Liver (tissue), 8 donors: ENCODE measurements at regions not wholly inside any gene's neighbourhood (a gene's known extent, or its start where the extent isn't known, plus 50 kb on each side); places are given as distances from the start of the nearest gene placed in this dataset.

Experiments
- DNase-seq: peaks from one replicate; pipeline ENCODE4 v3.0.0-alpha.2; 2017; ENCODE audit warnings: low spot score
- H3K27ac ChIP-seq, 2 donors: one replicate each; pipeline ENCODE4 v1.7.0; 2013; ENCODE audit warnings: inconsistent platforms in 2 of 2, low read length in 2 of 2, control low read depth in 1 of 2, low read depth in 1 of 2, mild to moderate bottlenecking in 1 of 2
- H3K27me3 ChIP-seq, 4 donors: one replicate each; pipeline versions ENCODE4 v1.6.1 to v1.7.0; 2013; ENCODE audit warnings: low read length in 3 of 4, inconsistent platforms in 1 of 4, mild to moderate bottlenecking in 1 of 4, moderate library complexity in 1 of 4; ENCODE audit not compliant: control insufficient read depth in 4 of 4, insufficient read depth in 4 of 4
- H3K36me3 ChIP-seq, 4 donors: one replicate each; pipeline versions ENCODE4 v1.6.1 to v1.7.0; 2013; ENCODE audit warnings: low read length in 3 of 4, mild to moderate bottlenecking in 3 of 4, low read depth in 1 of 4, moderate library complexity in 1 of 4; ENCODE audit not compliant: control insufficient read depth in 4 of 4, insufficient read depth in 3 of 4
- H3K4me1 ChIP-seq, 4 donors: one replicate each; pipeline versions ENCODE4 v1.6.1 to v1.7.0; 2013; ENCODE audit warnings: low read length in 3 of 4, mild to moderate bottlenecking in 3 of 4, moderate library complexity in 1 of 4; ENCODE audit not compliant: control insufficient read depth in 4 of 4, insufficient read depth in 4 of 4
- H3K4me3 ChIP-seq, 3 donors: one replicate each; pipeline versions ENCODE4 v1.6.1 to v1.7.0; 2013; ENCODE audit warnings: low read length in 3 of 3, control low read depth in 1 of 3, low read depth in 1 of 3, mild to moderate bottlenecking in 1 of 3
- H3K9ac ChIP-seq, 2 donors: one replicate each; pipeline ENCODE4 v1.7.0; 2013; ENCODE audit warnings: low read length in 2 of 2, mild to moderate bottlenecking in 2 of 2, moderate library complexity in 2 of 2, control low read depth in 1 of 2, low read depth in 1 of 2
- H3K9me3 ChIP-seq, 4 donors: one replicate each; pipeline versions ENCODE4 v1.6.1 to v1.7.0; 2013; ENCODE audit warnings: low read length in 3 of 4; ENCODE audit not compliant: control insufficient read depth in 4 of 4
- CTCF ChIP-seq: fragments of 150-350 bp; IDR thresholded peaks from 2 replicates; pipeline ENCODE4 v1.5.1; 2017; ENCODE audit warnings: improper control_type of control experiment, low read depth, low read length; ENCODE audit not compliant: missing input control
- EGR1 ChIP-seq, 2 donors: IDR thresholded peaks; 2 replicates each; pipeline ENCODE4 v1.6.1; 2016 to 2018; ENCODE audit warnings: antibody characterized with exemption in 2 of 2, low read depth in 2 of 2
- FOXA1 ChIP-seq: IDR thresholded peaks from 2 replicates; pipeline ENCODE4 v1.6.1; 2016; ENCODE audit warnings: antibody characterized with exemption
- FOXA2 ChIP-seq: IDR thresholded peaks from 2 replicates; pipeline ENCODE4 v1.6.1; 2016; ENCODE audit warnings: antibody characterized with exemption
- HNF4A ChIP-seq, 2 donors: conservative IDR thresholded peaks; 2 replicates each; pipeline ENCODE4 v1.6.1; 2016; ENCODE audit warnings: antibody characterized with exemption in 2 of 2, mild to moderate bottlenecking in 2 of 2
- HNF4G ChIP-seq: IDR thresholded peaks from 2 replicates; pipeline ENCODE4 v1.6.1; 2016; ENCODE audit warnings: antibody characterized with exemption
- JUND ChIP-seq, 2 donors: IDR thresholded peaks; 2 replicates each; pipeline ENCODE4 v1.6.1; 2016; ENCODE audit warnings: antibody characterized with exemption in 2 of 2
- NR2F2 ChIP-seq: IDR thresholded peaks from 2 replicates; pipeline ENCODE4 v1.6.1; 2016; ENCODE audit warnings: antibody characterized with exemption
- RAD21 ChIP-seq, 2 donors: IDR thresholded peaks; 2 replicates each; pipeline ENCODE4 v1.6.1; 2016; ENCODE audit warnings: antibody characterized with exemption in 2 of 2, mild to moderate bottlenecking in 2 of 2
- REST ChIP-seq: IDR thresholded peaks from 2 replicates; pipeline ENCODE4 v1.6.1; 2016; ENCODE audit warnings: antibody characterized with exemption, mild to moderate bottlenecking
- RXRA ChIP-seq, 2 donors: IDR thresholded peaks; 2 replicates each; pipeline ENCODE4 v1.6.1; 2017 to 2018; ENCODE audit warnings: antibody characterized with exemption in 2 of 2, mild to moderate bottlenecking in 1 of 2
- SP1 ChIP-seq: IDR thresholded peaks from 2 replicates; pipeline ENCODE4 v1.6.1; 2018; ENCODE audit warnings: antibody characterized with exemption, mild to moderate bottlenecking
- TAF1 ChIP-seq: conservative IDR thresholded peaks from 2 replicates; pipeline ENCODE4 v1.6.1; 2016; ENCODE audit warnings: antibody characterized with exemption, mild to moderate bottlenecking
- YY1 ChIP-seq: IDR thresholded peaks from 2 replicates; pipeline ENCODE4 v1.6.1; 2016; ENCODE audit warnings: antibody characterized with exemption, mild to moderate bottlenecking
- ZBTB33 ChIP-seq: IDR thresholded peaks from 2 replicates; pipeline ENCODE4 v1.6.1; 2016; ENCODE audit warnings: antibody characterized with exemption
- WGBS: extraction: QIAGEN DNeasy Blood & Tissue Kit; methylation state at CpG from one replicate; pipeline ENCODE4 v1.1.7; 2013; 5-methylcytosine and 5-hydroxymethylcytosine counted together
- TF ChIP-seq, protein P1 (sequence below): IDR thresholded peaks from 2 replicates; pipeline ENCODE4 v1.6.1; 2016; ENCODE audit warnings: antibody characterized with exemption
- TF ChIP-seq, protein P2 (sequence below): IDR thresholded peaks from 2 replicates; pipeline ENCODE4 v1.6.1; 2016; ENCODE audit warnings: antibody characterized with exemption
- donor health status: healthy.
- donor health status: healthy.
- donor health status: healthy.
- donor health status: healthy.
- donor health status: healthy.

- TF ChIP-seq REST (no peak), HNF4G (no peak), RXRA (IDR thresholded peaks at IDR 0.05) (no peak), NR2F2 (no peak), CTCF (no peak), ZBTB33 (no peak), TAF1 (no peak), SP1 (no peak), HNF4A (conservative IDR thresholded peaks at IDR 0.05) (no peak), JUND (IDR thresholded peaks at IDR 0.05) (no peak), FOXA2 (no peak), EGR1 (IDR thresholded peaks at IDR 0.05; ENCODE audit: low read depth in 2 of 2) (no peak), FOXA1 (no peak), YY1 (no peak)
- TF ChIP-seq, protein P1, sequence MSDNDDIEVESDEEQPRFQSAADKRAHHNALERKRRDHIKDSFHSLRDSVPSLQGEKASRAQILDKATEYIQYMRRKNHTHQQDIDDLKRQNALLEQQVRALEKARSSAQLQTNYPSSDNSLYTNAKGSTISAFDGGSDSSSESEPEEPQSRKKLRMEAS = no peak
- TF ChIP-seq, protein P2, sequence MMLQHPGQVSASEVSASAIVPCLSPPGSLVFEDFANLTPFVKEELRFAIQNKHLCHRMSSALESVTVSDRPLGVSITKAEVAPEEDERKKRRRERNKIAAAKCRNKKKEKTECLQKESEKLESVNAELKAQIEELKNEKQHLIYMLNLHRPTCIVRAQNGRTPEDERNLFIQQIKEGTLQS = no peak
- Histone ChIP-seq H3K9me3 (no peaks in the 10 kb centered on the region), H3K27ac (no peak overlapping the region), H3K4me3 (no peak overlapping the region), H3K36me3 (no peaks in the 10 kb centered on the region), H3K4me1 (no peaks in the 10 kb centered on the region), H3K27me3 (no peaks in the 10 kb centered on the region), H3K9ac (no peak overlapping the region)
- WGBS = 72% methylated on average over 6 of the region's 6 CpGs
- no peak for DNase-seq
Observed at GRCh38 chr16:5459863-5460262, 362.3 kb upstream of the EEF2KMT start.

DNA sequence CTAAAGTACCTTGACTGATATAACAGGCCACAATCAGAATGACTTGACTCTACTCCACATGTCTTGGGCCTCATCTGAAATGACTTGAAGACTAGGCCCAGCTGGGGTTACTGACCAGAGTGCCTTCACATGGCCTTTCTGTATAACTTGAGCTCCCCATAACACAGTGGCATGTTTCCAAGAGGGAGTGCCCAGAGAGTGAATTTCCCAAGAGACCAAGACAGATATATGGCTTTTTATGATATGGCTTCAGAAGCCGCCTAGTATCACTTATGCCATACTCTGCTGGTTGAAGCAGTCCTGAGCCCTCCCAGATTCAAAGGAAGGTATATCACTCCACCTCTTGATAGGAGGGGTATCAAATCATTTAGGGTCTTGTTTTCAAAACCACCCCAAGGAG is 357.5 kb upstream of the EEF2KMT start:
- H3K4me1 ChIP-seq = no peaks in the 10 kb centered on the region
- WGBS = 89% methylated on average over 1 of the region's 1 CpG

More for the DNA sequence above, 357.5 kb upstream of the EEF2KMT start:
- Histone ChIP-seq H3K27me3 (peaks cover 0 to 5% (median 0%) of the 10 kb centered on the region in 4 donors), H3K36me3 (no peaks in the 10 kb centered on the region), H3K9ac (no peak overlapping the region), H3K27ac (no peak overlapping the region), H3K4me3 (no peak overlapping the region), H3K9me3 (no peaks in the 10 kb centered on the region)
- TF ChIP-seq RAD21 (IDR thresholded peaks at IDR 0.05) (no peak), EGR1 (IDR thresholded peaks at IDR 0.05; ENCODE audit: low read depth in 2 of 2) (no peak), FOXA2 (no peak), SP1 (no peak), RXRA (IDR thresholded peaks at IDR 0.05) (no peak)
- TF ChIP-seq, protein P1 = no peak
- TF ChIP-seq, protein P2 = no peak
- no peak for DNase-seq
